GM08714 (cell line): ENCODE measurements at regions not wholly inside any gene's neighbourhood (a gene's known extent, or its start where the extent isn't known, plus 50 kb on each side); places are given as distances from the start of the nearest gene placed in this dataset.
"Not testable (repeated sequence)": the region's sequence is repeated elsewhere in the genome, so short reads cannot be mapped to it uniquely, and the experiment has no call there.

ENCODE experiments used
- H3K4me3 ChIP-seq: fragments of 200-500 bp; sonication (Bioruptor generic); 2 replicates; pipeline ENCODE4 v1.5.1; 2014; ENCODE audit warnings: mild to moderate bottlenecking, low read length, inconsistent platforms
- ZNF274 ChIP-seq: IDR thresholded peaks from 2 replicates; pipeline ENCODE4 v1.6.1; 2012; ENCODE audit warnings: mild to moderate bottlenecking, low read depth, low read length

DNA sequence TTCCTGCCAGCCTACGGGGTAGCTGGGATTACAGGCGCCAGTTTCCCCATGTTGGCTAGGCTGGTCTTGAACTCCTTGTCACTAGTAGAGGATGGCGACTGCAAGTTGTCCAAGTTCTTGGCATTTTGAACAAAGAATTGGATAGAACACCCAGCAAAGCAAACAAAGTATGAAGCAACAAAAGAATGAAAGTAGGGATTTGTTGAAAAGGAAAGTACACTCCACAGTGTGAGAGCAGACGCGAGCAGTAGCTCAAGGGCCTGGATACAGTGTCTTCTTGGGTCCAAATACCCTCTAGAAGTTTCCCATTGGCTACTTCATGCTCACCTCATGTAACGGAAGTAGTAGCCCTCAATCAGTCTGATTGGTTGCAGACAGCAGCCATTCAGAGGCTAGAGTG lies 152.2 kb downstream of the CCER1 start:
- H3K4me3 ChIP-seq: no peak overlapping the region
- no peak for TF ChIP-seq ZNF274

GRCh38 chr12:90801776-90802175 lies 153.2 kb downstream of the CCER1 start:
- no peak overlapping the region for H3K4me3 ChIP-seq
- no peak for TF ChIP-seq ZNF274

DNA sequence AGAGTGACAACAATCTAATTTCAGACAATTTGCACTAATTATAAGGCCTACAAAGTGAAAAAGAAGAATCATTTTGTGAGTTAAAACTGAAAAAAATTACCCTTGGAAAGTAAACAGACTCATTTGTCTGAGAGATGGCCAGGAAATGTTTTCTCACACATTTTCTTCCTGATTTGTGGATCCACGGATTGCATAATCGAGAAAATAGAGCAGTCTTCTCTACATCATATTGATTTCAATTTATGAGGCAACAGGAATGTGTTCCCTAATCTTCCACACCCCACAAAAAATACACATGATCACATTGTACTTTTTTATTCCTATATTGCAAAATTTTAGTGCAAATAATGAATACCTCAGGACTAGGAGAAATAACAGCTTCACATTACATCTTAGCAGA lies 160.8 kb downstream of the CCER1 start:
- no peak overlapping the region for H3K4me3 ChIP-seq
- TF ChIP-seq ZNF274: no peak

GRCh38 chr12:90792718-90793117 lies 162.3 kb downstream of the CCER1 start:
- not testable (repeated sequence) for H3K4me3 ChIP-seq

DNA sequence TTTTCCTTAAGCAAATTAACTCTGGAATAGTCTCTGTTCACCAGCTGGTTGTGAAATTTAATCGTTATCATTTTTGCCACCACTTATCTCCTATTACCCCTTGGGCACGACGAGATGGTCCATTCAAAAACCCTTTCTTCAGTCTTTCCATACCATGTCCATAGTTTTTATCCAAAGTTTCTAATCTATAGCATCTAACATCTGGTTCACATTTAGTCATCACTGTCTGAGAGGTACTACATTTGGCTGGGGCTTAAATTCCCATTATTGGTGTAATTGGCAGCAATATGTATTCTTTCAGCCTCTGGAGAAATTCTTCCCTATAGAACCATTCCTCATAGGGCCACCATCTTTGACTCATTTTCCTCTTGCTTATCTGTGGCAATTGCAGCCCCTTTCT lies 163.5 kb downstream of the CCER1 start:
- TF ChIP-seq ZNF274: no peak
- no peak overlapping the region for H3K4me3 ChIP-seq

DNA sequence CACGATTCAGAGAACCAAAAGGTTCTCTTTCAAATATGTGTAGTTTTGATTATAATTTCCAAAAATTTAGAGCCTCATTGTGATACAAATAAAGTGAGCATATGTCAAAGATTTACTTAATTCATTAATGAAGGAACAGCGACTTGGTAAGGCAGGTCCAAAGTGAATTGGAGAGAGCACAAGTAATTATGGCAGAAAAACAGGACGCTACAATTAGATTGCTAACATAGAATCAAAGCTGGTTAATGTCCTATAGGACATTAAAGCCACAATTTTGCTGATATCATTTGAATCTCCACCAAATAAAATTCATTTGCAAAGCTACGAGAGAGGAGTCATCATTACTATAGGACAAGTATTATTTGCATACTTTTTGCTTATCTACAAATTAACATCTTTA lies 164.2 kb downstream of the CCER1 start:
- TF ChIP-seq ZNF274: no peak
- no peak overlapping the region for H3K4me3 ChIP-seq

DNA sequence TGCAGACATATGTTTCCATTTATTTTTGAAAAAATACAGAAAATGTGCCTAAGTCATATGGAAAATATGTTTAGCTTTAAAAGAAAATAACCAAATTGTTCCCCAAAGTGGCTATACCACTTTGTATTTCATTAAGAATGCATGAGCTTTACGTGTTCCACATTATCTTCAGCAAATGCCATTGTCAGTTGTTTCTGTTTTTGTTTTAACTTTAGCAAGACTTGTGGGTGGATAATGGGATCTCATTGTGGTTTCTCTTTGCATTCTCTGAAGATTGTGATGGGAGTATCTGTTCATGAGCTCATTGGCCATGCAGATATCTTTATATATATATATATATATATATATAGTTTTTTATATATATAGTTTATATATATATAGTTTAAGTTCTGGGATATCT lies 181.5 kb downstream of the CCER1 start:
- TF ChIP-seq ZNF274: no peak
- no peak overlapping the region for H3K4me3 ChIP-seq

GRCh38 chr12:90770861-90771260 lies 184.1 kb downstream of the CCER1 start:
- TF ChIP-seq ZNF274: no peak
- no peak overlapping the region for H3K4me3 ChIP-seq

DNA sequence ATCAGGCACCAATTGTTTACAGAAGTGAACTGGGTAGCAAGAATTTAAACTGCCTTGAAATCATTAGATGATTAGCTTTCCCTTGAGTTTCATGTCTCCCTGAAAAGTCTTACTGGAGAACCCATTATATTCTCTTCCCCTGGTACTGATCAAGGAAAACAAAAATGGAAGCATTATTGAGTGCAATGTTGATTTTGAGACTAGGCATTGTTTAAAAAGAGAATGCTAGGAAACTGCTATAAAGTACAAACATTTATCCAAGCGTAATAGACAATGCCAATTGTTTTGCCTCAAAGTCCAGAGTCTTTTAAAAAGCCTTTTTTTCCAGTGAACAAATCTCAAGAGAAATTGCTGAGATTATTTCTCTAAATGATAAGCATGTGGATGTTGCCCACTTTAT lies 197.0 kb downstream of the CCER1 start:
- H3K4me3 ChIP-seq: no peak overlapping the region
- TF ChIP-seq ZNF274: no peak

GRCh38 chr12:90745211-90745610 lies 209.8 kb downstream of the CCER1 start:
- no peak overlapping the region for H3K4me3 ChIP-seq
- no peak for TF ChIP-seq ZNF274

- TF ChIP-seq ZNF274: no peak
- H3K4me3 ChIP-seq: no peak overlapping the region
Observed at GRCh38 chr12:90741611-90742010, 213.4 kb downstream of the CCER1 start.

DNA sequence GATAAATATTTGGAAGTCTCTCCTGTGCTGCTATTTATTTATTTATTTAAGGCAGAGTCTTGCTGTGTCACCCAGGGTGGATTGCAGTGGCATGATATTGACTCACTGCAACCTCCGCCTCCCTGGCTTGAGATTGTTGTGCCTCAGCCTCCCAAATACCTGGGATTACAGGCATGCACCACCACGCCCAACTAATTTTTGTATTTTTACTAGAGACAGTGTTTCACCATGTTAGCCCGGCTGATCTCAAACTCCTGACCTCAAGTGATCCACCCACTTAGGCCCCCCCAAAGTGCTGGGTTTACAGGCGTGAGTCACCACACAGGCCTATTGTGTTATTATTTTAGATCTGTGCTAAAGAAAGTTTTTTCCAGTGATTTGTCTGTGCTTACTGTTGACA lies 225.2 kb downstream of the CCER1 start:
- H3K4me3 ChIP-seq: no peak overlapping the region
- TF ChIP-seq ZNF274: no peak

GRCh38 chr12:90712671-90713070 lies 242.3 kb downstream of the CCER1 start:
- no peak overlapping the region for H3K4me3 ChIP-seq
- TF ChIP-seq ZNF274: no peak

- TF ChIP-seq ZNF274: no peak
- no peak overlapping the region for H3K4me3 ChIP-seq
Observed at GRCh38 chr12:90710711-90711110, 244.3 kb downstream of the CCER1 start.

- TF ChIP-seq ZNF274: no peak
- no peak overlapping the region for H3K4me3 ChIP-seq
Observed at GRCh38 chr12:90706036-90706435, 248.9 kb downstream of the CCER1 start.

DNA sequence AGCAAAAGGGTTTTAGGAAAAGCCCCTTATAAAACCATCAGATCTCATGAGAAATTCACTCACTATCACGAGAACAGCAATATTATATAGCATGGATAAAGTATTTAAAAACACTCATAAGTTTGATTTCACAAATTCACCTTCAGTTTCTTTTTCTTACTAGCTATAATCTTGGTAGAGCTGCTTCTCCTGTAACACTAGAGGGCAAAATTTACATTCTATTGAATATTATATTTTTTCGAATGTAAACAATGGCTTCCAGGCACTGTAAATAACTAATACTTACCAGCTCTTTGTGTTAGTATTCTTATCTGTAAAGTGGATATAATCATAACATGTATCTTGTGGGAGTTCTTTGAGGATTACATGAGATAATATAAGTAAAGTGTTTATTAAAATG lies 259.6 kb downstream of the CCER1 start:
- H3K4me3 ChIP-seq: no peak overlapping the region
- no peak for TF ChIP-seq ZNF274

DNA sequence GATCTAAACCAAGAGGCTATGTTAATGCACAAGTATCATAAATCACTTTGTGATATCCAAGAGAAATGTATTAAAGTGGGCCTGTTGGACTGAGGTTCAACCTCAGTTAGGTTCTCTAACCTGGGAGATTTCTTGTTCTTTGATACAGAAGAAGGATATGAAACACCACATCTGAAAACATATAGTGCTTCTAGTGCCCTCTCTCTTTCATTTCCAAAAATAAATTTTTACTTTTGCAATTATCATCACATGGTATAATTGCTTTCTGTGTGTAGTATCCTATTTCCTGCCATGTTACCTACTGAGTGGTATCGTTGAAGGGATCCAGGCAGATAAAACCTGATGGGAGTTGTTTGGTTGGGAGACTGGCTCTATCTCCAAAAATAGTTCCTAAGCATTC lies 264.9 kb downstream of the CCER1 start:
- H3K4me3 ChIP-seq: no peak overlapping the region
- TF ChIP-seq ZNF274: no peak

DNA sequence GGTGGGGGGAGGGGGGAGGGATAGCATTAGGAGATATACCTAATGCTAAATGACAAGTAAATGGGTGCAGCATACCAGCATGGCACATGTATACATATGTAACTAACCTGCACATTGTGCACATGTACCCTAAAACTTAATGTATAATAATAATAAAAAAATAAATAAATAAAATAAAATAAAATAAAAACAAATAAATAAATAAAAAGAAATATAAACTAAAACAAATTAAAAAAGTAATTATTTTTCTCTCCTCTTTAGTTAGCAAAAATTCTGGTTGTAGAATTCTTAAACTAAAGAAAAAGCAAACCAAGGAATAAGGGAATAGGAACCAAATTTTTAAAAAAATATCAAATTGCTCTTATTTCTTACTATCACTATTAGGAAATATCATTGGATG lies 267.3 kb downstream of the CCER1 start:
- not testable (repeated sequence) for H3K4me3 ChIP-seq
